ENCODE measurements at regions not wholly inside any gene's neighbourhood (a gene's known extent, or its start where the extent isn't known, plus 50 kb on each side); places are given as distances from the start of the nearest gene placed in this dataset.

- H3K27me3 ChIP-seq (ENCODE audit: insufficient read depth, low read length): no peaks in the 10 kb centered on the region
- H2BK20ac ChIP-seq (ENCODE audit: low read depth, low read length, poor library complexity, severe bottlenecking): no peak overlapping the region
- no peaks in the 10 kb centered on the region for H3K23me2 ChIP-seq (ENCODE audit: insufficient read length, low read depth, low read length, poor library complexity, severe bottlenecking)
- no peaks in the 10 kb centered on the region; a peak in 1 of 4 replicates for H3K4me1 Mint-ChIP-seq
- no peaks in the 10 kb centered on the region for H3K79me1 ChIP-seq (ENCODE audit: insufficient read depth, low read depth, low read length, poor library complexity, severe bottlenecking)
- no peak for TF ChIP-seq CTCF (conservative IDR thresholded peaks at IDR 0.05)
- no peak overlapping the region for H3K4me3 Mint-ChIP-seq
- no peaks in the 10 kb centered on the region for H3K79me2 ChIP-seq (ENCODE audit: insufficient read depth, low read length)
- H3T11ph ChIP-seq (ENCODE audit: low read length): no peak overlapping the region
- no peak overlapping the region for H4K91ac ChIP-seq (ENCODE audit: insufficient read length, low read depth, low read length)
- H4K8ac ChIP-seq (replicated peaks; ENCODE audit: insufficient read length, low read depth, low read length): no peak overlapping the region
- no peak overlapping the region for H3K4me2 ChIP-seq (ENCODE audit: insufficient read depth, insufficient read length, low read length)
- H3K27ac ChIP-seq (ENCODE audit: insufficient read length, low read depth, low read length): no peak overlapping the region
- WGBS (ENCODE audit: extremely low coverage, insufficient read length, low lambda C conversion rate): no CpG with 5 or more reads among the region's 4 CpGs
- no peak overlapping the region for H2AK5ac ChIP-seq (ENCODE audit: insufficient read length, low read length)
- no peak overlapping the region for H3K14ac ChIP-seq (ENCODE audit: insufficient read depth, low read length)
- peaks cover 0 to 8% (median 0%) of the 10 kb centered on the region in 3 experiments; a peak in 2 of 7 replicates for H3K36me3 Mint-ChIP-seq (ENCODE audit: insufficient read depth in 1 of 3, low read depth in 3 of 3)
- H2AFZ ChIP-seq (ENCODE audit: low read length): no peak overlapping the region
- H3K18ac ChIP-seq (ENCODE audit: insufficient read length, low read depth, low read length): no peak overlapping the region
- H2BK12ac ChIP-seq (ENCODE audit: insufficient read length, low read depth, low read length): no peak overlapping the region
- no peak overlapping the region for H3K9ac ChIP-seq (ENCODE audit: extremely low read depth, insufficient read length, low read length)
- H3K9me3 Mint-ChIP-seq: peaks cover 2 to 7% of the 10 kb centered on the region in 2 experiments; a peak in 3 of 5 replicates
- no peak overlapping the region for H3K4ac ChIP-seq (ENCODE audit: low read depth, low read length)
- no peaks in the 10 kb centered on the region for H4K20me1 ChIP-seq (ENCODE audit: control insufficient read depth, insufficient read depth, insufficient read length)
- no peak overlapping the region for H4K5ac ChIP-seq (ENCODE audit: insufficient read length, low read depth, low read length)
- no peak overlapping the region for H3K27ac Mint-ChIP-seq
- no peaks in the 10 kb centered on the region; the same call in none of the 2 replicates for H3K27me3 Mint-ChIP-seq (ENCODE audit: low read depth)
- no peaks in the 10 kb centered on the region for H3K9me3 ChIP-seq (ENCODE audit: control insufficient read depth, low read depth, low read length)
- H3K56ac ChIP-seq (ENCODE audit: insufficient read length, low read depth, low read length): no peak overlapping the region
- no peak overlapping the region for H2BK120ac ChIP-seq (ENCODE audit: low read depth, low read length, poor library complexity, severe bottlenecking)
- DNase-seq: no peak
- H2BK5ac ChIP-seq (ENCODE audit: insufficient read length, low read length): no peak overlapping the region
- no peak overlapping the region for H2BK15ac ChIP-seq (ENCODE audit: low read depth, low read length)
- no peaks in the 10 kb centered on the region for H3K4me1 ChIP-seq (ENCODE audit: insufficient read depth, low read length)
- H3K23ac ChIP-seq (ENCODE audit: insufficient read length, low read depth, low read length): no peak overlapping the region
These were observed 98.2 kb upstream of the SLC66A3 start for GRCh38 chr2:11057031-11057430.
